ENCODE measurements at regions not wholly inside any gene's neighbourhood (a gene's known extent, or its start where the extent isn't known, plus 50 kb on each side); places are given as distances from the start of the nearest gene placed in this dataset.

DNA sequence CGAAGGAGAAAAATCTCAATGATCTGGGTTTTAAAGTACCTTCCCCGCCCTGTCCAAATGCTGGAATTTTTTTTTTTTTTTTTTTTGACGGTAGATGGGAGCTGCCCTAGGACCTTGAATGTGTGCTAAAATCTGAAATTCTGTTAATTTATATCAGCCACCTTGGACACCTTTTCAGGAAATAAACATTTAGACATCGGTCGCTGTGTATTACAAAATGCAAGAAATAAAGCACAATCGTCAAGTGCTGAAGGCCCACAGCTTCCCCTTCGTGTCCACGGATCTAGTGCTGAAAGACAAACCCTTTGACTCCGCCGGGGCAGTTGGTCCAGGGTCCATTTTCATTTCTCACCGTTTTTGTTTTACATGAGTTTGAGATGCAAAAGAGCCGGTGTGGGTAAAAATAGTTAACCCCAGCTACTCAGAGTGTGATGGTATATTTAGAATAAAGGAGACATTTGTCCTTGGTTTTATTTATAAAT, 90.2 kb upstream of the CHD2 start:
- TF ChIP-seq, protein P1, sequence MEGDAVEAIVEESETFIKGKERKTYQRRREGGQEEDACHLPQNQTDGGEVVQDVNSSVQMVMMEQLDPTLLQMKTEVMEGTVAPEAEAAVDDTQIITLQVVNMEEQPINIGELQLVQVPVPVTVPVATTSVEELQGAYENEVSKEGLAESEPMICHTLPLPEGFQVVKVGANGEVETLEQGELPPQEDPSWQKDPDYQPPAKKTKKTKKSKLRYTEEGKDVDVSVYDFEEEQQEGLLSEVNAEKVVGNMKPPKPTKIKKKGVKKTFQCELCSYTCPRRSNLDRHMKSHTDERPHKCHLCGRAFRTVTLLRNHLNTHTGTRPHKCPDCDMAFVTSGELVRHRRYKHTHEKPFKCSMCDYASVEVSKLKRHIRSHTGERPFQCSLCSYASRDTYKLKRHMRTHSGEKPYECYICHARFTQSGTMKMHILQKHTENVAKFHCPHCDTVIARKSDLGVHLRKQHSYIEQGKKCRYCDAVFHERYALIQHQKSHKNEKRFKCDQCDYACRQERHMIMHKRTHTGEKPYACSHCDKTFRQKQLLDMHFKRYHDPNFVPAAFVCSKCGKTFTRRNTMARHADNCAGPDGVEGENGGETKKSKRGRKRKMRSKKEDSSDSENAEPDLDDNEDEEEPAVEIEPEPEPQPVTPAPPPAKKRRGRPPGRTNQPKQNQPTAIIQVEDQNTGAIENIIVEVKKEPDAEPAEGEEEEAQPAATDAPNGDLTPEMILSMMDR (IDR thresholded peaks at IDR 0.05; ENCODE audit: control extremely low read depth in 1 of 3, insufficient read depth in 1 of 3, low read depth in 1 of 3, low read length in 3 of 3): no peak
- no peak for TF ChIP-seq CREB1 (IDR thresholded peaks at IDR 0.05)
- no peak for TF ChIP-seq EZH2 (IDR thresholded peaks at IDR 0.05; ENCODE audit: low read depth, low read length, severe bottlenecking)
- TF ChIP-seq EP300 (IDR thresholded peaks at IDR 0.05; ENCODE audit: borderline replicate concordance in 1 of 2, low read depth in 2 of 2, low read length in 2 of 2): no peak
- TF ChIP-seq RNF2 (IDR thresholded peaks at IDR 0.05; ENCODE audit: borderline replicate concordance, low read depth, low read length, missing control alignments, poor library complexity, severe bottlenecking): no peak
- TF ChIP-seq POLR2AphosphoS5 (IDR thresholded peaks at IDR 0.05; ENCODE audit: low read depth, low read length): no peak; the same call in 1 of the 2 replicates
